HG02642 (cell line): ENCODE measurements at regions not wholly inside any gene's neighbourhood (a gene's known extent, or its start where the extent isn't known, plus 50 kb on each side); places are given as distances from the start of the nearest gene placed in this dataset.

Experiments
- ATAC-seq: cut with Tn5 transposase; IDR thresholded peaks from one replicate; pipeline ENCODE4 v1.9.1; 2021; ENCODE audit warnings: mild to moderate bottlenecking; ENCODE audit not compliant: unreplicated experiment, poor library complexity

- no peak for ATAC-seq
Measured at GRCh38 chr1:177794376-177794991, 175.4 kb downstream of the SEC16B start.

GRCh38 chr1:177793900-177794299, 176.0 kb downstream of the SEC16B start:
- no peak for ATAC-seq

GRCh38 chr1:177790566-177790965, 179.3 kb downstream of the SEC16B start:
- no peak for ATAC-seq

GRCh38 chr1:177789956-177790355, 179.9 kb downstream of the SEC16B start:
- ATAC-seq: no peak

- no peak for ATAC-seq
Measured at GRCh38 chr1:177786176-177786745, 183.6 kb downstream of the SEC16B start.

- no peak for ATAC-seq
Measured at GRCh38 chr1:177784936-177785335, 184.9 kb downstream of the SEC16B start.

GRCh38 chr1:177784409-177784808, 185.4 kb downstream of the SEC16B start:
- no peak for ATAC-seq

- ATAC-seq: no peak
Measured at GRCh38 chr1:177783051-177783450, 186.8 kb downstream of the SEC16B start.

- no peak for ATAC-seq
Measured at GRCh38 chr1:177780096-177780700, 189.7 kb downstream of the SEC16B start.

GRCh38 chr1:177779166-177779965, 190.5 kb downstream of the SEC16B start:
- no peak for ATAC-seq

GRCh38 chr1:177775924-177776323, 193.9 kb downstream of the SEC16B start:
- no peak for ATAC-seq

GRCh38 chr1:177772386-177772960, 197.4 kb downstream of the SEC16B start:
- ATAC-seq: no peak

- ATAC-seq: no peak
Measured at GRCh38 chr1:177771688-177772087, 198.2 kb downstream of the SEC16B start.

GRCh38 chr1:177770096-177770495, 199.8 kb downstream of the SEC16B start:
- no peak for ATAC-seq

- ATAC-seq: no peak
Measured at GRCh38 chr1:177755851-177756560, 213.9 kb downstream of the SEC16B start.

- no peak for ATAC-seq
Measured at GRCh38 chr1:177754603-177755002, 215.3 kb downstream of the SEC16B start.

GRCh38 chr1:177753655-177754054, 216.2 kb downstream of the SEC16B start:
- ATAC-seq: no peak

GRCh38 chr1:177748080-177748801, 221.6 kb downstream of the SEC16B start:
- no peak for ATAC-seq

GRCh38 chr1:177746155-177746554, 223.7 kb downstream of the SEC16B start:
- no peak for ATAC-seq

GRCh38 chr1:177744906-177745305, 225.0 kb downstream of the SEC16B start:
- no peak for ATAC-seq
